Astrocyte (in vitro differentiated cells and primary cell): ENCODE measurements at regions not wholly inside any gene's neighbourhood (a gene's known extent, or its start where the extent isn't known, plus 50 kb on each side); places are given as distances from the start of the nearest gene placed in this dataset.

Source experiments
- DNase-seq: peaks from one replicate; pipeline ENCODE4 v3.0.0-alpha.2; 2010; ENCODE audit warnings: low read depth
- FAIRE-seq: peaks from 2 replicates; lab custom pipeline; 2011; peaks lifted over from hg19 to GRCh38; lab: Jason Lieb, UNC
- H2AFZ ChIP-seq: 2 replicates; pipeline ENCODE4 v1.6.0; 2012; ENCODE audit warnings: low read depth, low read length, inconsistent platforms
- H3K27ac ChIP-seq: 2 replicates; pipeline ENCODE4 v1.5.1; 2011; ENCODE audit warnings: low read depth, low read length, inconsistent platforms
- H3K27me3 ChIP-seq: 2 replicates; pipeline ENCODE4 v1.6.0; 2011; ENCODE audit warnings: low read length, inconsistent platforms; ENCODE audit not compliant: insufficient read depth
- H3K36me3 ChIP-seq: 2 replicates; pipeline ENCODE4 v1.5.1; 2011; ENCODE audit warnings: low read length, inconsistent platforms; ENCODE audit not compliant: insufficient read depth
- H3K4me1 ChIP-seq: 2 replicates; pipeline ENCODE4 v1.5.1; 2011; ENCODE audit warnings: low read length, inconsistent platforms; ENCODE audit not compliant: insufficient read depth
- H3K4me2 ChIP-seq: 2 replicates; pipeline ENCODE4 v1.6.0; 2012; ENCODE audit warnings: low read length, inconsistent platforms
- H3K4me3 ChIP-seq: 2 replicates; pipeline ENCODE4 v1.5.1; 2011; ENCODE audit warnings: low read depth, mild to moderate bottlenecking, low read length, inconsistent platforms; ENCODE audit not compliant: insufficient read depth
- H3K79me2 ChIP-seq: 2 replicates; pipeline ENCODE4 v1.6.0; 2012; ENCODE audit warnings: mild to moderate bottlenecking, low read length, inconsistent platforms; ENCODE audit not compliant: insufficient read depth
- H3K9ac ChIP-seq: 2 replicates; pipeline ENCODE4 v1.6.0; 2012; ENCODE audit warnings: mild to moderate bottlenecking, low read length, inconsistent platforms
- H3K9me3 ChIP-seq: 2 replicates; pipeline ENCODE4 v1.5.1; 2012; ENCODE audit warnings: low read depth, mild to moderate bottlenecking, low read length, inconsistent platforms; ENCODE audit not compliant: insufficient read depth
- H4K20me1 ChIP-seq: 2 replicates; pipeline ENCODE4 v1.6.0; 2012; ENCODE audit warnings: low read length, inconsistent platforms; ENCODE audit not compliant: insufficient read depth
- H3K27ac Mint-ChIP-seq: one replicate; pipeline ENCODE4 v1.8.0; 2021; ENCODE audit warnings: mild to moderate bottlenecking, mixed read lengths; ENCODE audit not compliant: unreplicated experiment
- H3K27me3 Mint-ChIP-seq: one replicate; pipeline ENCODE4 v1.8.0; 2021; ENCODE audit warnings: low read depth, mixed read lengths; ENCODE audit not compliant: unreplicated experiment
- H3K36me3 Mint-ChIP-seq: one replicate; pipeline ENCODE4 v1.8.0; 2021; ENCODE audit warnings: low read depth, mixed read lengths; ENCODE audit not compliant: unreplicated experiment
- H3K4me1 Mint-ChIP-seq: one replicate; pipeline ENCODE4 v1.8.0; 2021; ENCODE audit warnings: low read depth, mixed read lengths; ENCODE audit not compliant: unreplicated experiment
- H3K4me3 Mint-ChIP-seq: one replicate; pipeline ENCODE4 v1.8.0; 2021; ENCODE audit warnings: mild to moderate bottlenecking, moderate library complexity, mixed read lengths; ENCODE audit not compliant: unreplicated experiment
- H3K9me3 Mint-ChIP-seq: one replicate; pipeline ENCODE4 v1.8.0; 2021; ENCODE audit warnings: mild to moderate bottlenecking, mixed read lengths; ENCODE audit not compliant: unreplicated experiment
- EZH2 ChIP-seq: IDR thresholded peaks from 2 replicates; pipeline ENCODE4 v1.6.1; 2012; ENCODE audit warnings: mild to moderate bottlenecking, low read length, inconsistent platforms; ENCODE audit not compliant: insufficient read depth
- TF ChIP-seq, protein P1 (sequence below): IDR thresholded peaks from 2 replicates; pipeline ENCODE4 v1.5.1; 2011; ENCODE audit warnings: low read depth, mild to moderate bottlenecking, inconsistent platforms, low read length, moderate library complexity; ENCODE audit not compliant: insufficient read depth

- H3K27ac Mint-ChIP-seq: no peak overlapping the region
- Histone ChIP-seq H3K9me3 (no peaks in the 10 kb centered on the region), H3K4me1 (no peaks in the 10 kb centered on the region), H3K36me3 (no peaks in the 10 kb centered on the region), H3K27ac (no peak overlapping the region), H3K9ac (no peak overlapping the region), H3K4me3 (no peak overlapping the region), H3K4me2 (no peak overlapping the region), H2AFZ (no peak overlapping the region), H4K20me1 (no peaks in the 10 kb centered on the region), H3K79me2 (no peaks in the 10 kb centered on the region), H3K27me3 (no peaks in the 10 kb centered on the region)
- no peak for DNase-seq
- H3K4me1 Mint-ChIP-seq: no peaks in the 10 kb centered on the region
- no peak for FAIRE-seq
- H3K9me3 Mint-ChIP-seq: no peaks in the 10 kb centered on the region
- H3K27me3 Mint-ChIP-seq: peaks cover 4% of the 10 kb centered on the region
- TF ChIP-seq, protein P1, sequence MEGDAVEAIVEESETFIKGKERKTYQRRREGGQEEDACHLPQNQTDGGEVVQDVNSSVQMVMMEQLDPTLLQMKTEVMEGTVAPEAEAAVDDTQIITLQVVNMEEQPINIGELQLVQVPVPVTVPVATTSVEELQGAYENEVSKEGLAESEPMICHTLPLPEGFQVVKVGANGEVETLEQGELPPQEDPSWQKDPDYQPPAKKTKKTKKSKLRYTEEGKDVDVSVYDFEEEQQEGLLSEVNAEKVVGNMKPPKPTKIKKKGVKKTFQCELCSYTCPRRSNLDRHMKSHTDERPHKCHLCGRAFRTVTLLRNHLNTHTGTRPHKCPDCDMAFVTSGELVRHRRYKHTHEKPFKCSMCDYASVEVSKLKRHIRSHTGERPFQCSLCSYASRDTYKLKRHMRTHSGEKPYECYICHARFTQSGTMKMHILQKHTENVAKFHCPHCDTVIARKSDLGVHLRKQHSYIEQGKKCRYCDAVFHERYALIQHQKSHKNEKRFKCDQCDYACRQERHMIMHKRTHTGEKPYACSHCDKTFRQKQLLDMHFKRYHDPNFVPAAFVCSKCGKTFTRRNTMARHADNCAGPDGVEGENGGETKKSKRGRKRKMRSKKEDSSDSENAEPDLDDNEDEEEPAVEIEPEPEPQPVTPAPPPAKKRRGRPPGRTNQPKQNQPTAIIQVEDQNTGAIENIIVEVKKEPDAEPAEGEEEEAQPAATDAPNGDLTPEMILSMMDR: no peak
- no peak for TF ChIP-seq EZH2
- H3K36me3 Mint-ChIP-seq: no peaks in the 10 kb centered on the region
- H3K4me3 Mint-ChIP-seq: no peak overlapping the region
Measured at GRCh38 chrX:17984415-17984814, 123.3 kb upstream of the RAI2 start.

DNA sequence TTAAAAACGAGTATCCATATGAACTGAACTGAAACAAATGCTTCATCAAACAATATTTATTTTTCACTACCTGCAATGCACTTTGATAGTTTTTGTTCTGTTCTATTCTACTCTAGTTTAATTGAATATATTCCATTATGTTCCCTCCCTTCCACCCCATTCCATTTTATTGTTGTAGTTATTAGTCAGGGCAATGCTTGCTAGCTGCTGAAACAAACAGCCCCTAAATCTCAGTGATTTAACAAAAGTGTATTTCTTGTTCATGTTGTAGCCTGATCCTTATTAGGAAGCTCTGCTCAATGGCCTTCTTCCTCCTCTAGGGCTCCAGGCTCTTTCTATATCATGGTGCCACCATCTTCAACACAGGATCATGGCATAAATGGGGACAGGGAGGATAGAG is 122.3 kb upstream of the RAI2 start:
- no peaks in the 10 kb centered on the region for H3K9me3 Mint-ChIP-seq
- H3K9me3 ChIP-seq: no peaks in the 10 kb centered on the region

DNA sequence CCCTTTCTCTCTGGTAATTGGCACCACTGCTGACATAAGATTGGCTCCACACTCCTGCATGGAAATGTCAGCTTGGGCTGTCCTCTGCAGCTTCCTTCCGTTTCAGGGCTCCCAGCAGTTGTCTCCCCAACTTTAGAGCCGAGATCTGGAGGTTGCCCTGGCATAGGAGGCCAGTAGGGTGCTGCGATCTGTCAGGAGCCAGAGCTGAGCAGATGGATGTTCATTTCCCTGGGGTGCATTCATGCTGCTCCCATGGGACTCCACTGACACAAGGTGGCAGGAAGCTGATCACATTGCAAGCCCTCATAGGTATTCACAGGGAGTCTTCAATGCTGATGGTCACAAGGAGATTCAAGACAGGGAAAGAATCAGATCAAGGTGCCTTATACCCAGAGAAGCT is 116.6 kb upstream of the RAI2 start:
- H3K36me3 ChIP-seq: no peaks in the 10 kb centered on the region
- Mint-ChIP-seq H3K36me3 (no peaks in the 10 kb centered on the region), H3K9me3 (no peaks in the 10 kb centered on the region), H3K4me1 (no peaks in the 10 kb centered on the region), H3K27me3 (peaks cover 8% of the 10 kb centered on the region), H3K27ac (no peak overlapping the region), H3K4me3 (no peak overlapping the region)
- no peak overlapping the region for H3K27ac ChIP-seq
- no peaks in the 10 kb centered on the region for H3K27me3 ChIP-seq
- DNase-seq: no peak
- no peak overlapping the region for H3K4me2 ChIP-seq
- TF ChIP-seq EZH2: no peak
- TF ChIP-seq, protein P1: no peak
- no peaks in the 10 kb centered on the region for H3K9me3 ChIP-seq
- FAIRE-seq: no peak
- H3K9ac ChIP-seq: no peak overlapping the region
- H3K4me1 ChIP-seq: no peaks in the 10 kb centered on the region
- H3K79me2 ChIP-seq: no peaks in the 10 kb centered on the region
- H2AFZ ChIP-seq: no peak overlapping the region
- H3K4me3 ChIP-seq: no peak overlapping the region
- no peaks in the 10 kb centered on the region for H4K20me1 ChIP-seq

More for the DNA sequence above, 122.3 kb upstream of the RAI2 start:
- Histone ChIP-seq H3K27me3 (no peaks in the 10 kb centered on the region), H3K79me2 (no peaks in the 10 kb centered on the region), H3K4me1 (no peaks in the 10 kb centered on the region), H3K4me3 (no peak overlapping the region), H3K9ac (no peak overlapping the region), H3K27ac (no peak overlapping the region), H3K36me3 (no peaks in the 10 kb centered on the region), H3K4me2 (no peak overlapping the region), H2AFZ (no peak overlapping the region), H4K20me1 (no peaks in the 10 kb centered on the region)
- TF ChIP-seq EZH2: no peak
- TF ChIP-seq, protein P1: no peak
- no peak for FAIRE-seq
- Mint-ChIP-seq H3K27me3 (peaks cover 5% of the 10 kb centered on the region), H3K27ac (no peak overlapping the region), H3K4me3 (no peak overlapping the region), H3K36me3 (no peaks in the 10 kb centered on the region), H3K4me1 (no peaks in the 10 kb centered on the region)
- DNase-seq: no peak
